Nucleus accumbens (tissue), 56 donors: ENCODE measurements at regions not wholly inside any gene's neighbourhood (a gene's known extent, or its start where the extent isn't known, plus 50 kb on each side); places are given as distances from the start of the nearest gene placed in this dataset.
"Not testable (repeated sequence)": the region's sequence is repeated elsewhere in the genome, so short reads cannot be mapped to it uniquely, and the experiment has no call there.

ENCODE experiments used
- DNase-seq, 56 donors: peaks; one replicate each; lab custom pipeline; 2025; lab: John Stamatoyannopoulos, UW

- DNase-seq: no peak
Measured at GRCh38 chr21:25176637-25177412, 430.5 kb downstream of the MRPL39 start.

DNA sequence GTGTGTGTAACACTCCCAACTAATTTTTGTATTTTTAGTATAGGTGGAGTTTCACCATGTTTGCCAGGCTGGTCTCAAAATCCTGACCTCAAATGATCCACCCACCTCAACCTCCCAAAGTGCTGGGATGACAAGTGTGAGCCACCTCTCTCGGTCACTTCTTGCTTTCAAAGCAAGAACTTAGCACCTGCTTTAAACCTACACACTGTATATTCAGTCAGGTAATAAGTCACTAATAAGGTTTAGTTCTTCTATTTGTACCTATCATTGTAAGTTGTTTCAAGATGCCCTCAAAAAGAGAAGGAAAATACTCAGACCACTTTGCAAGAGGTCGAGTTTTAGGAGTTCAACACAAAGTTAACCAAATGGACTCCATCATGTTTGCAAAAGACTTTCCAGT, 431.3 kb downstream of the MRPL39 start:
- DNase-seq: no peak

DNA sequence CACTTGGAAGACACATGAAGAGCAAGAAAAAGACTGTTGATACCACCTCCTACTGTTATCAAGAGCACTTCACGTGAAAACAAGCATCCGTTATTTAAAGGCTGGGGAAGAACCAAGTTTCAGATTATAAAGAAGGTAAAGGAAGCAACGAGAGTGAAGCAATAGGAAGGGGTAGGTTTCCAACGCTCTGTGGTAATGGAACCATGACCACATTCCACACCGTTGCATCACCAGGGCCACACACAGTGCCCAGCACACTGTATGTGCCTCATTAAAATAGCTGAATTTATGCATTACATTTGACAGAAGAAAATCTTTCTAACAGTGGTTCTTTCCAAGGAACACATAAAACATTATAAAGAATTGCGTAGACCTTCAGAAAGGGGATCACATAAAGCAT, 435.8 kb downstream of the MRPL39 start:
- DNase-seq: no peak

GRCh38 chr21:25170681-25171080, 436.6 kb downstream of the MRPL39 start:
- no peak for DNase-seq

- DNase-seq: no peak
Measured at GRCh38 chr21:25169370-25169769, 437.9 kb downstream of the MRPL39 start.

- DNase-seq: not testable (repeated sequence)
Measured at GRCh38 chr21:25166904-25167303, 440.4 kb downstream of the MRPL39 start.

- DNase-seq: no peak
Measured at GRCh38 chr21:25161571-25161970, 445.7 kb downstream of the MRPL39 start.

GRCh38 chr21:25155020-25155419, 452.3 kb downstream of the MRPL39 start:
- not testable (repeated sequence) for DNase-seq

DNA sequence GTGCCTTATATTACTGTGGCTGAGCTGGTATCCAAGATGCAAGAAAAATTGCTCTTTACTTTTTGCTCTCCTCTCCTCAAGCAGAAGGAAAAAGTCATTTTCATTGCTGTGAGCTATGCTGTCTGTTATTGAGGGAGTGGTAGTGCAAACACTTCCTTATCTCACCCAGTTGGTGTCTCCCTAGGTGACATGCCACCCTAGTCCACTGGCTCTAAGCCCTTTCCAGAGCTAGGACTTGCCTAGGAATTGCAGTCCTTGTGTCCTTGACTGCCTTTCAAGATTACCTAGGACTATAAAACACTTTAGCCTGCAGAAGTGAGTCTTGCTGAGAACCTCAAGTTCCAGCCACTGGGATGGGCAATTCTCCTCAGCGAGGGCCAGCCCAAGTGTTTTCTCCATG, 458.3 kb downstream of the MRPL39 start:
- DNase-seq: no peak

DNA sequence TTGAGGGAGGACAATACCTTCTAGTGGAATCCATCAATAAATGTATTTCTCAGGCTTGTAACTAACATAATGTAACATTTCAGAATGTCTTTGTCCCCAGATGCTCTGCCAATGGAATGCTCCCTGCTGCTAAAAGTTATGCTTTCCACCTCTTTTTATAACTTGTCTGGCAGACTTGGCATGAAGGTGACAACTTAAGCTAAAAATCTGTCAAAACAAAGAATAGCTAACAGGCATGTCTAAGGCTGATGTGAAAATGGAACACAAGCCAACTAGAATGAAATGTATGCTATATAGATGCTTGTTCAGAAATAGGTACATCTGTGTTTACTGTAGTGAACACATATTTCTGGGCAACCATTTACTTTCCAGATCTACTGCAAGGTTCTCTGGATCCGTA, 467.9 kb downstream of the MRPL39 start:
- peak in 1 of 56 donors; percentile 3 for DNase-seq

DNA sequence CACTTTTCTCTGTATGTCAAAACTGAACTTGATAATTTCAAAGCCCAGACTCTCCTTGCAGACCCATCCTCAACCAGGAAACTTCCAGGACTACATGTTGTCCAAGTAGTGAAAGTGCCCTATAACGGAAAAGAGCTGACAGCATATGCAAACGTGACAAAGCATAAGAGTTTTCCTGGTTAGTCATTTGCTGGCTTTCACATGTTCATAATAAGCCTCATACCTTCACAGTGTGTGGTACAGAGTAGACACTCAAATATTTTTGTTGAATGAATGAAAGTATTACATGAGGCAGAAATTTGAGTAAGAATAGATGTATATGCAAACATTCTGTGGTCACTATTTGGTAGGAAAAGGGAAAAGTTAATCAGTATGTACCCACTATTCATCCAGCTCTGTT, 473.3 kb downstream of the MRPL39 start:
- no peak for DNase-seq

DNA sequence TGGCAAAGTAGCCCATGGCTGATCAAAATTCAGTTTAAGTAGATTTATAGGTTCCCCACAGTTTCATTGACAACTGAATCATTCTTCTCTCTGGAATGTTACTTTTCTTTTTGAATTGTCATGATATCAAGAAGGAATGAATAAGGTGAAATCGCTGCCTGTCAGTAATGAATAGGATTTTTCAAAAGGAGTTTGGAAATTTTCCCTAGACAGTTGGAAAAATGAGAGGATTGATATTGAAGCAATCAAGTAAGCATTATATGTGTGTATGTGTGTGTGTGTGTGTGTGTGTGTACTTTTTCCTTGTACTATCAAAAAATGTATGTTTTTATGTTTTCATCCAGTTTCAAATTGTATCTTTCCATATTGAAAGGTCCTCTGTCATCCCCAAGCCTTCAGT, 479.5 kb downstream of the MRPL39 start:
- DNase-seq: no peak

- DNase-seq: no peak
Measured at GRCh38 chr21:25127007-25127406, 480.3 kb downstream of the MRPL39 start.

DNA sequence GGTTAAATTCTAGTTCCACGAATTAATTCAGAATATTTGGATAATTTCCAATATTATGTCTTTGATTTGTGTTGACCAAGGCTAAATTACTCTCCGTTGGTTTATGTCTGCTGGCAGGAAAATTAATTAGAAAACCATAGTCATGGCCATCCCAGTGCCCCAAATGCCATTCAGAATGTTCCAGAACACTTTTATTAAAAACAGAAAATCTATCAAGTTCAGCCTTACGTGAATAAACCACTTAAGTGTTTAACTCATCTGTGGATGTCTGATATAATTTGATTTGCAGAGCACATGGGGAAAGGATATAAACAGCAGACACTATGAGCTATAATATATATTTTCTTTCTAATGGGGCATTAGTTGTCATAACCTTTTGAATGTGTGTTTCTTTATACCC, 480.7 kb downstream of the MRPL39 start:
- no peak for DNase-seq

DNA sequence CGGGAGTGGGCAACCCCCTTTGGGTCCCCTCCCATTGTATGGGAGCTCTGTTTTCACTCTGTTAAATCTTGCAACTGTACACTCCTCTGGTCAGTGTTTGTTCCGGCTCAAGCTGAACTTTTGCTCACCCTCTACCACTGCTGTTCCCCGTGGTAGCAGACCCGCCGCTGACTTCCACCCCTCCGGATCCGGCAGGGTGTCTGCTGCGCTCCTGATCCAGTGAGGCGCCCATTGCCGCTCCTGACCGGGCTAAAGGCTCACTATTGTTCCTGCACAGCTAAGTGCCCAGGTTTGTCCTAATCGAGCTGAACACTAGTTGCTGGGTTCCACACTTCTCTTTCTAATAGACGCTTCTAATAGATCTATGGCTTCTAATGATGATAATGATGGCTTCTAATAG, 488.6 kb downstream of the MRPL39 start:
- no peak for DNase-seq

DNA sequence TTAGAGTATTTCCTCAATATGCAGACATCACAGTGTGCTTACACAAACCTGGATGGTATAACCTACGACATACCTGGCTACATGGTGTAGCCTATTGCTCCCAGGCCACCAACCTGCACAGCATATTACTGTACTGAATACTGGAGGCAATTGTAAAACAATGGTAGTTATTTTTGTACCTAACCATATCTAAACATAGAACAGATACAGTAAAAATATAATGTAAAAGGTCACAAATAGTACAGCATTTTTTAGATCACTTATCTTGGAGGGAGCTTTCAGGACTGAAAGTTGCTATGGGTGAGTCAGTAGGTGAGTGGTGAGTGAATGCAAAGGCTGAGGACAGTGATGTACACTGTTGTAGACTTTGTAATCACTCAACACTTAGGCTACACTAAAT, 492.3 kb downstream of the MRPL39 start:
- DNase-seq: no peak

DNA sequence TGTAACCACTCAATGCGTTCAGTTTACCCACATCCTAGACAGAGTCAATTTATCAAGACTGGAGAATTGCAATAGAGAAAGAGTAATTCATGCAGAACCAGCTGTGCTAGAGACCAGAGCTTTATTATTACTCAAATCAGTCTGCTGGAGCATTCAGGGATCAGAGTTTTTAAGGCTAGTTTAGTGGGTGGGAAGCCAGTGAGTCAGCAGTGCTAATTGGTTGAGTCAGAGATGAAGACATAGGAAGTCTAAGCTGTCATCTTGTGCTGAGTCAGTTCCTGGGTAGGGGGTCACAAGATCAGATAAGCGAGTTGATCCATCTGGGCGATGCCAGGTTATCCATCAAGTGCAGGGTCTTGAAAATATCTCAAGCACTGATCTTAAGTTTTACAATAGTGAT, 499.6 kb downstream of the MRPL39 start:
- peak in 2 of 56 donors; percentile 1 to 6 for DNase-seq

GRCh38 chr21:25103500-25104207, 503.6 kb downstream of the MRPL39 start:
- no peak for DNase-seq

- DNase-seq: no peak
Measured at GRCh38 chr21:25097648-25098047, 509.6 kb downstream of the MRPL39 start.

DNA sequence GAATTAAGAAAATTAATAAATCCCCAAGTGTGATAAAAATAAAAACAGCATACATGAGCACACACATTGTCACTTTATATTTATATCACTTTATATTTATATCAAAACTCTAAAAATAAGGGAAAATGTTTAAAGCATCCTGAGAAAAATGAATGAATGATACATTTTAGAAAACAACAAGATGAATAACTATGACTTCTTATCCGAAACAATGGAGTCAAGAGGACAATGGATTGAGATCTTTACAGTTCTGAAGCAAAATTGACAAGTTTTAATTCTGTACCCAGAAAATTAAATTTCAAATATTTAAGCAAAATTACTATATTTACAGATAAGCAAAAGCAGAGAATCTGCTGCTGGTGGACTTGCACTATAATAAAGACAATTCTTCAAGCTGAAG, 512.6 kb downstream of the MRPL39 start:
- DNase-seq: no peak

DNA sequence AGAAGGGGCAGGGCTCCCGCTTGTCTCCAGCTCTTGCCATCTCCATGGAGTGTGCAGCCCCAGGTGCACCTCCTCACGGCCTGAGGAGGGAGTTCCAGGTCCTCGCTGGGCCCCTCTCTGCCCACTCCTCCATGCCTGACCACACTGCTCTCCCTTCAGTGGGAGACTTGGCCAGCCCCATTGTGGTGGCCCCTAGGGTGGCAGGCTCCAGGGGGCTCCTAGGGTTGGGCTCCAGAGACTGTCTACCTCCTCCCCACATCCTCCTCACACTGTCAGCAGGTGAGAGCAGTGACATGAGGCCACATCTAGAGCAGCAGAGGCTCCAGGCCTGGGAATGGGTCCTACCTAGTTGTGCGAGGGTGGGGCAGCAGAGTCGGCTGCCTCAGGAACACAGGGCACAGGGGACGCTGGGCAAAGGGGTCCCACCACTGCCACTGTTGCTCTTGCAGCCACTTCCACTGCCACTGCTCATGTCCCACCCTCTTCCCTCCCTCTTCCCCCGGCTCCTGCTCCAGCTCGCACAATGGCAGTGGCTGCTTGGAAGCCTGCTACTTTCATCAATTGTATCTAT, 514.8 kb downstream of the MRPL39 start:
- DNase-seq: no peak

DNA sequence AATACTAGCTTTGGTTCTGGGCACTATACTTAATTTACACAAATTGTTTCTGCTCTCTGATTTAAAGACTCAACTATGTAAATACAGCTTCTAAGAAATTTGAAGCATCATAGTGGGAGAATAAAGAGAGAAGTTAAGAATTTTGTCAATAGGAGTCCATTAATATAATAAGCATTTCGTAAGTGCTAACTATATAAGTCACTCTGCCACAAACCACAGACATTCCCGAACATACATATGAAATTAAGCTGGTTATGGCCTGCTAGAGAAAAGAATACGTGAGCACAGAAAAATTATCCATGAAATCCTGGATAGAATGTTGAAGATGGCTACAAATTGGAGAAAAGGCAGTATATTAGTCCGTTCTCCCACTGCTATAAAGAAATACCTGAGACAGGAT, 526.2 kb downstream of the MRPL39 start:
- DNase-seq: no peak
